Omental fat pad (tissue), 3 donors: ENCODE measurements at regions not wholly inside any gene's neighbourhood (a gene's known extent, or its start where the extent isn't known, plus 50 kb on each side); places are given as distances from the start of the nearest gene placed in this dataset.

ENCODE experiments used
- ATAC-seq: fragments of 150-250 bp; one replicate; pipeline ENCODE4 v1.9.1; 2016; ENCODE audit warnings: mild to moderate bottlenecking, moderate library complexity; ENCODE audit not compliant: low FRiP score
- DNase-seq: peaks from one replicate; pipeline ENCODE4 v3.0.0-alpha.2; 2019; ENCODE audit warnings: low spot score
- CTCF ChIP-seq, 3 donors: fragments of 450-650 bp; IDR thresholded peaks; one replicate each; pipeline ENCODE4 v1.5.1; 2016 to 2017; ENCODE audit warnings: antibody characterized with exemption in 3 of 3, mild to moderate bottlenecking in 3 of 3, moderate library complexity in 2 of 3

- ATAC-seq (no peak), DNase-seq (no peak)
- TF ChIP-seq CTCF (IDR thresholded peaks at IDR 0.05), result no peak
Measured at GRCh38 chr4:153075836-153076518, 128.3 kb upstream of the TRIM2 start.

- no peak for DNase-seq
- no peak for TF ChIP-seq CTCF (IDR thresholded peaks at IDR 0.05)
- no peak for ATAC-seq
Measured at GRCh38 chr4:153076861-153077260, 127.4 kb upstream of the TRIM2 start.

DNA sequence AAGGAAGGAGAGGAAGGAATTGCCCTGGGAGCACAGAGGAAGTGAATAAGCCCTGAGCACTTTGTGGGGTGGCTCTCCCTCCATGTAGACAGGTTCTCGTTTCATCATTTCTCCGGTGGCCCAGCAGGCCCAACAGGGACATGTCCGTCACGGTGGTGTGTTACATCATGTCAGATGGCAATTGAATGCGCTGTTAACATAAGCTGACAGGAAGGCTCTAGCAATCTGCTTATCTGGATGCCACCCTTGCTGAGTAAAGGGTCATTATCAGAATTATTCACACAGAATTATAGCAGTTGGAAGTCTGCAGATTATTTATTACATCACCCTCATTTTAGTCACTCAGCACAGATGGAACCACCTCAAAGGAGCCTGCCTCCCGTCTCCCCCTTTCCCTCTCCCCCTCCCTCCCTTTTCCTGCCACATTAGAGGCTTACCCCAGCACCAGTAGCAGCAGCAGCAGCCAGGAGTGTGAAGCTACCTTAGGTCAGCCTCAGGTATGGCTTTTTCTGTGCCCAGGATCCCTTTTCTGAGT, 124.3 kb upstream of the TRIM2 start:
- no peak for ATAC-seq
- no peak for TF ChIP-seq CTCF (IDR thresholded peaks at IDR 0.05)
- DNase-seq, result no peak

GRCh38 chr4:153081006-153081580, 123.2 kb upstream of the TRIM2 start:
- ATAC-seq (no peak), DNase-seq (no peak)
- TF ChIP-seq CTCF (IDR thresholded peaks at IDR 0.05), result no peak

DNA sequence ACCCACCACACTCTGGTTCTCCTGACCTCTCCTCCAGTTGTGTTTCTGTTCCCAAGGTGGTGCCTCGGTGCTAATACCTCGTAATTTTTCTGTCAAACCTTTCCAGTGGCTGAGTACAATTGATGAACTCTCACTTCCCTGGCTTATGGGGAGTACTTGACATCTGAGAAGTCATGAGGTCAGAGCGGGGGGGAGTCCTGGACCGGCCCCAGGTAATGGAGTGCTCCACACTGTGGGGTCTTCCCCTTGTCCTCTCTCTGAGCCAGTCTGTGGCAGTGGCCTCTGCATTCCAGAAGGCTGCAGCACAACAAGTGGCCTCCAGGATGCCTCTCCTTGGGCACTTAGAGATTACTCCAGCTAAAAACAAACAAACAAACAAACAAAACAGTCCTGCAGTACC, 122.5 kb upstream of the TRIM2 start:
- DNase-seq (no peak), ATAC-seq (no peak)
- TF ChIP-seq CTCF (IDR thresholded peaks at IDR 0.05), result no peak

- ATAC-seq, result no peak
- DNase-seq, result no peak
- TF ChIP-seq CTCF (IDR thresholded peaks at IDR 0.05), result no peak
Measured at GRCh38 chr4:153082322-153083301, 121.6 kb upstream of the TRIM2 start.
